ENCODE measurements at regions not wholly inside any gene's neighbourhood (a gene's known extent, or its start where the extent isn't known, plus 50 kb on each side); places are given as distances from the start of the nearest gene placed in this dataset.

GRCh38 chr19:28956961-28957360 lies 256.0 kb downstream of the UQCRFS1 start:
- no peaks in the 10 kb centered on the region for H3K36me3 ChIP-seq (ENCODE audit: insufficient read depth, insufficient read length, low read length)
- H3K27me3 ChIP-seq (ENCODE audit: insufficient read depth, insufficient read length) = no peaks in the 10 kb centered on the region
- peaks cover 18% of the 10 kb centered on the region for H3K9me3 ChIP-seq (ENCODE audit: insufficient read depth, low read length)
- no peak overlapping the region for H3K9ac ChIP-seq (ENCODE audit: insufficient read length, low read depth)
- H3K4me3 ChIP-seq (ENCODE audit: insufficient read length, low read depth) = no peak overlapping the region
- DNase-seq (ENCODE audit: low read depth, low spot score) = no peak
- TF ChIP-seq YY1 (IDR thresholded peaks at IDR 0.05; ENCODE audit: insufficient read depth, insufficient read length) = no peak
- TF ChIP-seq SUZ12 (IDR thresholded peaks at IDR 0.05; ENCODE audit: extremely low read depth, insufficient read depth, insufficient read length) = no peak
- TF ChIP-seq ZNF274 (IDR thresholded peaks at IDR 0.05; ENCODE audit: low read depth, low read length) = no peak
- no peaks in the 10 kb centered on the region for H3K4me1 ChIP-seq (ENCODE audit: insufficient read depth, insufficient read length)

GRCh38 chr19:28956421-28956820 lies 256.5 kb downstream of the UQCRFS1 start:
- Histone ChIP-seq H3K27me3 (ENCODE audit: insufficient read depth, insufficient read length) (no peaks in the 10 kb centered on the region), H3K4me3 (ENCODE audit: insufficient read length, low read depth) (no peak overlapping the region), H3K9me3 (ENCODE audit: insufficient read depth, low read length) (peaks cover 18% of the 10 kb centered on the region), H3K4me1 (ENCODE audit: insufficient read depth, insufficient read length) (no peaks in the 10 kb centered on the region), H3K36me3 (ENCODE audit: insufficient read depth, insufficient read length, low read length) (no peaks in the 10 kb centered on the region), H3K9ac (ENCODE audit: insufficient read length, low read depth) (no peak overlapping the region)
- no peak for DNase-seq (ENCODE audit: low read depth, low spot score)
- TF ChIP-seq SUZ12 (IDR thresholded peaks at IDR 0.05; ENCODE audit: extremely low read depth, insufficient read depth, insufficient read length) = no peak
- no peak for TF ChIP-seq ZNF274 (IDR thresholded peaks at IDR 0.05; ENCODE audit: low read depth, low read length)
- no peak for TF ChIP-seq YY1 (IDR thresholded peaks at IDR 0.05; ENCODE audit: insufficient read depth, insufficient read length)

- H3K9me3 ChIP-seq (ENCODE audit: insufficient read depth, low read length) = no peaks in the 10 kb centered on the region
- no peaks in the 10 kb centered on the region for H3K27me3 ChIP-seq (ENCODE audit: insufficient read depth, insufficient read length)
- H3K4me3 ChIP-seq (ENCODE audit: insufficient read length, low read depth) = no peak overlapping the region
- no peaks in the 10 kb centered on the region for H3K4me1 ChIP-seq (ENCODE audit: insufficient read depth, insufficient read length)
- no peak for TF ChIP-seq ZNF274 (IDR thresholded peaks at IDR 0.05; ENCODE audit: low read depth, low read length)
- no peak for TF ChIP-seq YY1 (IDR thresholded peaks at IDR 0.05; ENCODE audit: insufficient read depth, insufficient read length)
- no peak for TF ChIP-seq SUZ12 (IDR thresholded peaks at IDR 0.05; ENCODE audit: extremely low read depth, insufficient read depth, insufficient read length)
- no peak overlapping the region for H3K9ac ChIP-seq (ENCODE audit: insufficient read length, low read depth)
- DNase-seq (ENCODE audit: low read depth, low spot score) = peak; percentile 11
- H3K36me3 ChIP-seq (ENCODE audit: insufficient read depth, insufficient read length, low read length) = no peaks in the 10 kb centered on the region
Observed at GRCh38 chr19:28949535-28949934, 263.4 kb downstream of the UQCRFS1 start.

GRCh38 chr19:28949027-28949426 lies 263.9 kb downstream of the UQCRFS1 start:
- no peak overlapping the region for H3K9ac ChIP-seq (ENCODE audit: insufficient read length, low read depth)
- H3K36me3 ChIP-seq (ENCODE audit: insufficient read depth, insufficient read length, low read length) = no peaks in the 10 kb centered on the region
- H3K4me1 ChIP-seq (ENCODE audit: insufficient read depth, insufficient read length) = no peaks in the 10 kb centered on the region
- TF ChIP-seq ZNF274 (IDR thresholded peaks at IDR 0.05; ENCODE audit: low read depth, low read length) (no peak), SUZ12 (IDR thresholded peaks at IDR 0.05; ENCODE audit: extremely low read depth, insufficient read depth, insufficient read length) (no peak), YY1 (IDR thresholded peaks at IDR 0.05; ENCODE audit: insufficient read depth, insufficient read length) (no peak)
- H3K27me3 ChIP-seq (ENCODE audit: insufficient read depth, insufficient read length) = no peaks in the 10 kb centered on the region
- DNase-seq (ENCODE audit: low read depth, low spot score) = no peak
- no peak overlapping the region for H3K4me3 ChIP-seq (ENCODE audit: insufficient read length, low read depth)
- no peaks in the 10 kb centered on the region for H3K9me3 ChIP-seq (ENCODE audit: insufficient read depth, low read length)

GRCh38 chr19:28948566-28948965 lies 264.4 kb downstream of the UQCRFS1 start:
- no peaks in the 10 kb centered on the region for H3K36me3 ChIP-seq (ENCODE audit: insufficient read depth, insufficient read length, low read length)

GRCh38 chr19:28948026-28948425 lies 264.9 kb downstream of the UQCRFS1 start:
- DNase-seq (ENCODE audit: low read depth, low spot score) = no peak
- Histone ChIP-seq H3K36me3 (ENCODE audit: insufficient read depth, insufficient read length, low read length) (no peaks in the 10 kb centered on the region), H3K27me3 (ENCODE audit: insufficient read depth, insufficient read length) (no peaks in the 10 kb centered on the region), H3K9me3 (ENCODE audit: insufficient read depth, low read length) (no peaks in the 10 kb centered on the region), H3K4me1 (ENCODE audit: insufficient read depth, insufficient read length) (no peaks in the 10 kb centered on the region), H3K4me3 (ENCODE audit: insufficient read length, low read depth) (no peak overlapping the region), H3K9ac (ENCODE audit: insufficient read length, low read depth) (no peak overlapping the region)
- TF ChIP-seq SUZ12 (IDR thresholded peaks at IDR 0.05; ENCODE audit: extremely low read depth, insufficient read depth, insufficient read length) = no peak
- TF ChIP-seq YY1 (IDR thresholded peaks at IDR 0.05; ENCODE audit: insufficient read depth, insufficient read length) = no peak
- no peak for TF ChIP-seq ZNF274 (IDR thresholded peaks at IDR 0.05; ENCODE audit: low read depth, low read length)

More at GRCh38 chr19:28948566-28948965, 264.4 kb downstream of the UQCRFS1 start:
- H3K9ac ChIP-seq (ENCODE audit: insufficient read length, low read depth) = no peak overlapping the region
- no peak for DNase-seq (ENCODE audit: low read depth, low spot score)
- no peaks in the 10 kb centered on the region for H3K9me3 ChIP-seq (ENCODE audit: insufficient read depth, low read length)
- H3K27me3 ChIP-seq (ENCODE audit: insufficient read depth, insufficient read length) = no peaks in the 10 kb centered on the region
- no peak overlapping the region for H3K4me3 ChIP-seq (ENCODE audit: insufficient read length, low read depth)
- no peak for TF ChIP-seq YY1 (IDR thresholded peaks at IDR 0.05; ENCODE audit: insufficient read depth, insufficient read length)
- no peaks in the 10 kb centered on the region for H3K4me1 ChIP-seq (ENCODE audit: insufficient read depth, insufficient read length)

GRCh38 chr19:28943651-28944050 lies 269.3 kb downstream of the UQCRFS1 start:
- Histone ChIP-seq H3K9ac (ENCODE audit: insufficient read length, low read depth) (no peak overlapping the region), H3K36me3 (ENCODE audit: insufficient read depth, insufficient read length, low read length) (no peaks in the 10 kb centered on the region), H3K4me3 (ENCODE audit: insufficient read length, low read depth) (no peak overlapping the region), H3K9me3 (ENCODE audit: insufficient read depth, low read length) (no peaks in the 10 kb centered on the region), H3K27me3 (ENCODE audit: insufficient read depth, insufficient read length) (no peaks in the 10 kb centered on the region), H3K4me1 (ENCODE audit: insufficient read depth, insufficient read length) (no peaks in the 10 kb centered on the region)
- TF ChIP-seq ZNF274 (IDR thresholded peaks at IDR 0.05; ENCODE audit: low read depth, low read length) (no peak), YY1 (IDR thresholded peaks at IDR 0.05; ENCODE audit: insufficient read depth, insufficient read length) (no peak), SUZ12 (IDR thresholded peaks at IDR 0.05; ENCODE audit: extremely low read depth, insufficient read depth, insufficient read length) (no peak)
- DNase-seq (ENCODE audit: low read depth, low spot score) = no peak

- H3K9me3 ChIP-seq (ENCODE audit: insufficient read depth, low read length) = no peaks in the 10 kb centered on the region
- DNase-seq (ENCODE audit: low read depth, low spot score) = no peak
- no peak overlapping the region for H3K9ac ChIP-seq (ENCODE audit: insufficient read length, low read depth)
- H3K4me1 ChIP-seq (ENCODE audit: insufficient read depth, insufficient read length) = no peaks in the 10 kb centered on the region
- H3K36me3 ChIP-seq (ENCODE audit: insufficient read depth, insufficient read length, low read length) = no peaks in the 10 kb centered on the region
- no peak overlapping the region for H3K4me3 ChIP-seq (ENCODE audit: insufficient read length, low read depth)
- TF ChIP-seq SUZ12 (IDR thresholded peaks at IDR 0.05; ENCODE audit: extremely low read depth, insufficient read depth, insufficient read length) (no peak), YY1 (IDR thresholded peaks at IDR 0.05; ENCODE audit: insufficient read depth, insufficient read length) (no peak), ZNF274 (IDR thresholded peaks at IDR 0.05; ENCODE audit: low read depth, low read length) (no peak)
- H3K27me3 ChIP-seq (ENCODE audit: insufficient read depth, insufficient read length) = no peaks in the 10 kb centered on the region
Observed at GRCh38 chr19:28941833-28942232, 271.1 kb downstream of the UQCRFS1 start.

Data from NT2/D1 (cell line).